ES-I3 (cell line): ENCODE measurements at regions not wholly inside any gene's neighbourhood (a gene's known extent, or its start where the extent isn't known, plus 50 kb on each side); places are given as distances from the start of the nearest gene placed in this dataset.

Source experiments
- H3K36me3 ChIP-seq: 2 replicates; pipeline ENCODE4 v1.6.1; 2013; ENCODE audit warnings: mild to moderate bottlenecking, low read length, control low read depth, moderate library complexity; ENCODE audit not compliant: insufficient read depth
- H3K4me1 ChIP-seq: 2 replicates; pipeline ENCODE4 v1.6.1; 2013; ENCODE audit warnings: mild to moderate bottlenecking, control low read depth, low read length; ENCODE audit not compliant: insufficient read depth
- H3K9ac ChIP-seq: 2 replicates; pipeline ENCODE4 v1.6.1; 2013; ENCODE audit warnings: low read depth, mild to moderate bottlenecking, low read length, moderate library complexity
- H3K9me3 ChIP-seq: 2 replicates; pipeline ENCODE4 v1.6.1; 2013; ENCODE audit warnings: mild to moderate bottlenecking, low read length, moderate library complexity; ENCODE audit not compliant: control insufficient read depth, insufficient read depth

GRCh38 chr4:17174751-17175150 is 276.3 kb upstream of the LDB2 start:
- Histone ChIP-seq H3K36me3 (no peaks in the 10 kb centered on the region), H3K9ac (no peak overlapping the region), H3K9me3 (no peaks in the 10 kb centered on the region), H3K4me1 (0 out of 2 replicates have a peak, but pooled peaks cover 3% of the 10 kb centered on the region)

GRCh38 chr4:17173300-17173699 is 274.9 kb upstream of the LDB2 start:
- Histone ChIP-seq H3K4me1 (peaks cover 8% of the 10 kb centered on the region; the same call in 1 of the 2 replicates), H3K36me3 (no peaks in the 10 kb centered on the region), H3K9me3 (no peaks in the 10 kb centered on the region), H3K9ac (no peak overlapping the region)

DNA sequence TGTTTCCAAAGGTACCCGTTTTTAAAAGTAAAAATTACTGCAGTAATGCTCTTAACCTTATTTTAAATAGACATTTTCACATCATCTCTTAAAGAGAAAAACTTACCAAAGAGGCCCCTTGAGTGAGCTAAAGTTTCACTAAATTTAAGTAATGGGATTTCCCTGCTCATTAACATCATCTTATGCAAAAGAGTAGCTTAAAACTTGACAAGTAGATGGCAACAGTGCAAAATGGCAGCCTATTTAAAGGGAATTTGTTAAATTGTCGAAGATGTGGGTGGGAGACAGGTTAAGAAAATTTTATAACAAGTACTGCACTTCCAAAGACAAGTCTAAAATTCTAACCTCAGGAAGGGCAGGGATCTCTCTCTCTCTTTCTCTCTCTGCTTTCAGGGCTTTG is 271.7 kb upstream of the LDB2 start:
- no peaks in the 10 kb centered on the region for H3K9me3 ChIP-seq
- no peak overlapping the region for H3K9ac ChIP-seq
- peaks cover 15% of the 10 kb centered on the region; the same call in 1 of the 2 replicates for H3K4me1 ChIP-seq
- H3K36me3 ChIP-seq, result no peaks in the 10 kb centered on the region

DNA sequence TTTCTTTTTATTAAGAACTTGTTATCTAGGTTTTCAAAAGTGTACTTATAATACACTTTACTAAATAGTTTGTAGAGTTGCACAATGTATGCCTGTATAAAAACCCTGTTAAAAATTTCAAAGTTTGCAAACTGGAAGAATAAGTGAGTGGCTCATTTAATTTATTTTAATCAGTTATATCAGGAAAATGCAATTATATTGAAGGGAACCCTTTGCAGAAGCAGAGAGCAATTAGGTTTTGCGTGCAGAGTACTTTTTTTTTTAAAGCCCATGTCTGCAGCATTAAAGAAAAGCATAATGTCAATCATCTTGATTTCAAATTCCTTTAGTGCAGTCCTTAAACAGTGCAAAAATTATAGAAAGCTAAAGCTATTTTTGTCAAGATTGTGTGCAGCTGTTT is 271.3 kb upstream of the LDB2 start:
- Histone ChIP-seq H3K9me3 (no peaks in the 10 kb centered on the region), H3K36me3 (no peaks in the 10 kb centered on the region), H3K9ac (no peak overlapping the region), H3K4me1 (peaks cover 15% of the 10 kb centered on the region; the same call in 1 of the 2 replicates)

- Histone ChIP-seq H3K9me3 (no peaks in the 10 kb centered on the region), H3K36me3 (no peaks in the 10 kb centered on the region), H3K9ac (no peak overlapping the region), H3K4me1 (peaks cover 14% of the 10 kb centered on the region; the same call in 1 of the 2 replicates)
Observed at GRCh38 chr4:17168571-17168970, 270.1 kb upstream of the LDB2 start.

GRCh38 chr4:17166954-17167353 is 268.5 kb upstream of the LDB2 start:
- peaks cover 12% of the 10 kb centered on the region; the same call in 1 of the 2 replicates for H3K4me1 ChIP-seq
- no peak overlapping the region for H3K9ac ChIP-seq
- no peaks in the 10 kb centered on the region for H3K36me3 ChIP-seq
- H3K9me3 ChIP-seq, result no peaks in the 10 kb centered on the region

DNA sequence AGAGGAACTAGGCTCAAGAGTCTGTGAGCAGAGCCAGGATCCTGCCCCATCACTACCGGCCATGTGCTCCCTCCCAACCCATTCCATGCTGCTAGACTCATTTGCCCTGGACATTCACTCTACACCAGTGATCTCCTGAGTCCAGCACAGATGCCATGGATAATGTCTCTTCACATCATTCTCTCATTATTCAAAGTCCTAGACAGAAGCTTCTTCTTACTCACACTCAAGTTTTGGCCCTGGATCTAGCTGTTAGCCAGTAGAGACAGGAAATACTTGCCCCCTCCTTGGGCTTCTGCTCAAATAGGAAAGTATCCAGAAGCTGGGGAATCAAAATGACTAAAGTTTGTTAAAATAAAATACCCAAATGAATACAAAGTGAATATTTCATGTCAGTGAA is 266.8 kb upstream of the LDB2 start:
- no peak overlapping the region for H3K9ac ChIP-seq
- no peaks in the 10 kb centered on the region for H3K36me3 ChIP-seq
- peaks cover 12% of the 10 kb centered on the region; the same call in 1 of the 2 replicates for H3K4me1 ChIP-seq
- H3K9me3 ChIP-seq, result no peaks in the 10 kb centered on the region; the same call in 1 of the 2 replicates

- Histone ChIP-seq H3K36me3 (no peaks in the 10 kb centered on the region), H3K9ac (no peak overlapping the region), H3K4me1 (peaks cover 12% of the 10 kb centered on the region; the same call in 1 of the 2 replicates), H3K9me3 (no peaks in the 10 kb centered on the region; the same call in 1 of the 2 replicates)
Observed at GRCh38 chr4:17164666-17165065, 266.2 kb upstream of the LDB2 start.

GRCh38 chr4:17163156-17163771 is 264.8 kb upstream of the LDB2 start:
- Histone ChIP-seq H3K36me3 (no peaks in the 10 kb centered on the region), H3K4me1 (peaks cover 7% of the 10 kb centered on the region; the same call in 1 of the 2 replicates), H3K9ac (no peak overlapping the region), H3K9me3 (no peaks in the 10 kb centered on the region; the same call in 1 of the 2 replicates)

DNA sequence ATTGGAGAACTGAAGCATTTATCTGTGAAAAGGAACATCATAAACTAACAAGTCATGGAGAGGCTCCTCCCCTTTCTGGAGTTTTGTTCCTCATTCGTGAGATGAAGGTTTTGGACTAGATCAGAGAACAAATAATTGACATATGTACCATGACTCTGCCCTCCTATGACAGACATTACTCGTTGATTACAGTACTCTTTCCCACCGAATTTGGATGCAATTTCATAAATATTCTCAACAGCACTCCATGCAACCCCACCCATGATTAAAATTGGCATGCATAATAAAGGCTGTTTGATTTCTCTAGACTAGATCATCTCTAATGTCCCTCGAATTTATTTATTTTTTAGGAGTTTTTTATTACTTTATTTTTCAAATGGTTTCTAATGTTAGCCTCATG is 258.9 kb upstream of the LDB2 start:
- no peak overlapping the region for H3K9ac ChIP-seq
- peaks cover 8% of the 10 kb centered on the region; the same call in 1 of the 2 replicates for H3K4me1 ChIP-seq
- no peaks in the 10 kb centered on the region for H3K36me3 ChIP-seq
- no peaks in the 10 kb centered on the region; the same call in 1 of the 2 replicates for H3K9me3 ChIP-seq

GRCh38 chr4:17155486-17155885 is 257.0 kb upstream of the LDB2 start:
- H3K4me1 ChIP-seq, result peaks cover 8% of the 10 kb centered on the region; the same call in 1 of the 2 replicates
- no peak overlapping the region for H3K9ac ChIP-seq
- no peaks in the 10 kb centered on the region for H3K9me3 ChIP-seq
- no peaks in the 10 kb centered on the region for H3K36me3 ChIP-seq

DNA sequence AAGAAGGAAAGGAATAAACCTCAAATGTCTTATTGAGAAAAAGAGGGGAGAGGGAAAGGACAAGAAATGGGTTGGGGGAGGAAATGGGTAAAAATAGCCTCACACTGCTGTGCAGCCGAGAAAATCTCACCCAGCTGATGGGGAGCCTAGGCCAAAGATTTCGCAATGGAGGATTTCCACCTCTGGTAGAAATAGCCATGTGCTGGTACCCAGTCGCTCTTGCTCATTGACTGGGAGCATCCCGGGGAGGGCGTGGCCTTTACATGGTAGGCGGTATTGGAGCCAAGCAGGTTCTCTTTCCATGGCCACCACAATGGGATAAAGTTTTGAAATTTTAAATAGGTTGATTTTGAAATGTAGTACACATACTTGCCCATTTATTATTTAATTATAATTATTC is 255.1 kb upstream of the LDB2 start:
- no peaks in the 10 kb centered on the region for H3K9me3 ChIP-seq
- peaks cover 8% of the 10 kb centered on the region; the same call in 1 of the 2 replicates for H3K4me1 ChIP-seq
- no peaks in the 10 kb centered on the region for H3K36me3 ChIP-seq
- H3K9ac ChIP-seq, result no peak overlapping the region

DNA sequence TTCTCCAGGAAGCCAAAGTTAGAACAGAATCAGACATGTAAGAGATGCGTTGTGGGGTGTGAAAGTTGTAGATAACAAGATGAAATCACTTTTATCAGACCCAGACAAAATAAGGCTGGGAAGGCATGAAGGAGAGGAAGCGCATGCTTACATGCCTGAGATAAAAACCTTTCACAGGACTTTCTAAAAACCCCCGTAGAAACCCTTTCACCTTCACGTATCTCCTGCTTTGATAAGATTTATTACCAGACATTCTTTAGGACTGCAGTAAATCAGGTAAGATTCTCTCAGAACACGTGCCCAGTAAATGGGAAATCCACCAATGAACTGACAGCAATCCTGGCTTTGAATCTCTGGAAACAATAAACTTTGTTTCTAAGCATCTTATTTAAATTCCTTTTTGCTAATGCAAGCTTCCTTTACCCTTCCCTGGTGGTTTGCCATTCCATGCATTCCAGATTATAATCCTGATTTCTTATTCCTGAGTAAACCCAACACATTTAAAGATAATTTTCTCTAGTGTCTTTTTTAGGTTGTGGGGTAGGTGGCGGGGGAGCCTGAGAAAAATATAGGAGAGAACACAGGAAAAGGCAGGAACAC is 254.6 kb upstream of the LDB2 start:
- Histone ChIP-seq H3K4me1 (peaks cover 8% of the 10 kb centered on the region; the same call in 1 of the 2 replicates), H3K9me3 (no peaks in the 10 kb centered on the region), H3K36me3 (no peaks in the 10 kb centered on the region), H3K9ac (no peak overlapping the region)

GRCh38 chr4:17142232-17142711 is 243.8 kb upstream of the LDB2 start:
- peaks cover 10% of the 10 kb centered on the region; the same call in 1 of the 2 replicates for H3K9me3 ChIP-seq
- no peak overlapping the region for H3K9ac ChIP-seq
- peaks cover 10% of the 10 kb centered on the region for H3K4me1 ChIP-seq
- H3K36me3 ChIP-seq, result no peaks in the 10 kb centered on the region

DNA sequence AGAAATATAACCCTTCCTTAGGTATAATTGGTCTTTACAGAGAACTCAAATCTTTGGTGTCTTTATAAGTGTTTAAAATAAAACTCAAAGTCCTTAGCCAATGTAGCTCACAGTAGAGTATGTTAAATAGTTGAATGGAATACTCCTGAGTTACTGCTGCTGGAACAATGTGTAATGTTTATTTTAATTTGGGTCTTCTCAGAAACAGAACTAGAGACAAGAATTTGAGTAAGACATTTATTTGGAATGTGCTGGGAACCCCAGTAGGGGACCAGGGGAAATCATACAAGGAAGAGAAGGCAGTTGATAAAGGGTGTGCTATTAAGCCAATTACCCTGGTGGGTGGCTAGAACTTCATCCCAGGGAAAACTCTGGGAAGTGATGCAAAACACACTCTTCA is 240.4 kb upstream of the LDB2 start:
- no peaks in the 10 kb centered on the region for H3K36me3 ChIP-seq
- H3K9me3 ChIP-seq, result peaks cover 10% of the 10 kb centered on the region; the same call in 1 of the 2 replicates
- peaks cover 10% of the 10 kb centered on the region for H3K4me1 ChIP-seq
- H3K9ac ChIP-seq, result no peak overlapping the region
